ENCODE measurements at regions not wholly inside any gene's neighbourhood (a gene's known extent, or its start where the extent isn't known, plus 50 kb on each side); places are given as distances from the start of the nearest gene placed in this dataset.

DNA sequence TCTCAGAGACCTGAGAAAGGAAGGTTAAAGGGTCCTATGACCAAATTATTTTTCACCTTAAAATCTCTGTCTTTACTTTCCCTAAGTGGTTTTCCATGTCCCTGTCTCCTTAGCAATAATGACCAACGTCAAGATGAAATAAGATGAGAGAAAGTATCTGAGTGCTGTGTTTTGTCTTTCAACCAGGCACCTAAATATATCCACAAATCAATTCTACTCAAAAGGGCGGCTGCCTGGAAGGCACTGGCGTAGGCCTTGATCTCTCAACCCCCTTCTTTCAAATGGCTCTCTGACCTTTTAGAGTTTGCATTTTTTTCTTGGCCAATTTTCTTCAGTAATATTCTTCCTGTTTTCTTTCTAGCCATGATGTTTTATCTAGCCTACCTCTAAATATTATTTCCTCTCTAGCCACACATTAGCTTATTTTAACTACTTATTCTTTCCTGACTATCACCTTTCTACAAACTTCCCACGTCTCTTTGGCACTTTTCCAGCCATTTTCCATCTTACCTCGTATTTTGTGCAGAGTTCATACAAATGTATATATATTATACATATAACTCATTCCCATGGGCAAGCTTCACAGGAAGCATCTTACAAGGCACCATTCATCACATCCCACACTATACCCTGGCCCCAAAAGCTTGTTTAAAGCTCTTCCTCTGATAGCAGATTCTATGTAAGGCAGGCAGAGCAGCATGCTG, 204.5 kb downstream of the SNX18 start:
- Histone ChIP-seq H3K79me2 (ENCODE audit: control insufficient read depth, insufficient read depth, low read length) (no peaks in the 10 kb centered on the region), H3K36me3 (ENCODE audit: control insufficient read depth in 2 of 2, extremely low read depth in 1 of 2, insufficient read depth in 2 of 2, low read length in 2 of 2) (no peaks in the 10 kb centered on the region), H3K27me3 (ENCODE audit: control insufficient read depth, extremely low read depth, insufficient read depth, low read length) (no peaks in the 10 kb centered on the region), H3K4me2 (ENCODE audit: control insufficient read depth, extremely low read depth, insufficient read depth, low read depth, low read length) (no peak overlapping the region), H3K9ac (ENCODE audit: control insufficient read depth, extremely low read depth, insufficient read depth, low read length) (no peak overlapping the region), H3K27ac (ENCODE audit: control insufficient read depth, insufficient read depth, low read length) (no peak overlapping the region), H2AFZ (ENCODE audit: control insufficient read depth, low read length) (no peak overlapping the region), H3K9me3 (ENCODE audit: control insufficient read depth, low read depth, low read length) (no peaks in the 10 kb centered on the region), H3K9me1 (ENCODE audit: control insufficient read depth, extremely low read depth, insufficient read depth, low read length) (no peaks in the 10 kb centered on the region), H3K4me1 (ENCODE audit: control insufficient read depth, extremely low read depth, insufficient read depth, low read length) (peaks cover 4% of the 10 kb centered on the region), H3K4me3 (ENCODE audit: control insufficient read depth in 2 of 3, extremely low read depth in 1 of 3, insufficient read depth in 2 of 3, low read depth in 1 of 3, low read length in 3 of 3) (no peak overlapping the region), H4K20me1 (ENCODE audit: control insufficient read depth, extremely low read depth, insufficient read depth, low read length) (no peaks in the 10 kb centered on the region)
- no peak for DNase-seq (ENCODE audit: low read depth, low spot score)
- dilution Hi-C loops (cut with MboI; ENCODE audit: extremely low pct_ligation_motif_present, low sequenced_read_pairs) = no loop called here
- FAIRE-seq = no peak
- TF ChIP-seq, protein P1, sequence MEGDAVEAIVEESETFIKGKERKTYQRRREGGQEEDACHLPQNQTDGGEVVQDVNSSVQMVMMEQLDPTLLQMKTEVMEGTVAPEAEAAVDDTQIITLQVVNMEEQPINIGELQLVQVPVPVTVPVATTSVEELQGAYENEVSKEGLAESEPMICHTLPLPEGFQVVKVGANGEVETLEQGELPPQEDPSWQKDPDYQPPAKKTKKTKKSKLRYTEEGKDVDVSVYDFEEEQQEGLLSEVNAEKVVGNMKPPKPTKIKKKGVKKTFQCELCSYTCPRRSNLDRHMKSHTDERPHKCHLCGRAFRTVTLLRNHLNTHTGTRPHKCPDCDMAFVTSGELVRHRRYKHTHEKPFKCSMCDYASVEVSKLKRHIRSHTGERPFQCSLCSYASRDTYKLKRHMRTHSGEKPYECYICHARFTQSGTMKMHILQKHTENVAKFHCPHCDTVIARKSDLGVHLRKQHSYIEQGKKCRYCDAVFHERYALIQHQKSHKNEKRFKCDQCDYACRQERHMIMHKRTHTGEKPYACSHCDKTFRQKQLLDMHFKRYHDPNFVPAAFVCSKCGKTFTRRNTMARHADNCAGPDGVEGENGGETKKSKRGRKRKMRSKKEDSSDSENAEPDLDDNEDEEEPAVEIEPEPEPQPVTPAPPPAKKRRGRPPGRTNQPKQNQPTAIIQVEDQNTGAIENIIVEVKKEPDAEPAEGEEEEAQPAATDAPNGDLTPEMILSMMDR (optimal IDR thresholded peaks at IDR 0.05 in 1 of 3, IDR thresholded peaks at IDR 0.05 in 1 of 3, conservative IDR thresholded peaks at IDR 0.05 in 1 of 3; ENCODE audit: extremely low read depth in 1 of 3, insufficient read depth in 2 of 3, low read length in 3 of 3) = no peak
- TF ChIP-seq EZH2 (IDR thresholded peaks at IDR 0.05; ENCODE audit: low read length) = no peak

DNA sequence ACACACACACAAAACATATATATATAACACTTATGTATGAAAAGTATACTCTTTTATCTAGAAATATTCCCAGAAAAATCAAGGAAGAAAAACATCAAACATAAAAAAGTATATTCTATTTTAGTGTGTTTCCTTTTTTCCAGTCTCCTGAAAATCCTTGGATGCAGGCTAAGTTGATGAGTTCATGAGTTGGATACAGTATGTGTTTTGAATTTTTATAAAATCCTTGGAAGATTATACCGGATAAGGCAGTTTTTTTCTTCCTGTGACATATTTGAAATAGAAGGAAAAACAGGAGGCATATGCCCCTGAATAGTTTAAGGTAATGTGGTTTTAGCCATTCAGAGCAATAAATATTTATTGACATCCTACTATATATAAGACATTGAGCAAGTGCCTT, 203.6 kb downstream of the SNX18 start:
- Histone ChIP-seq H3K9me3 (ENCODE audit: control insufficient read depth, low read depth, low read length) (no peaks in the 10 kb centered on the region), H3K4me2 (ENCODE audit: control insufficient read depth, extremely low read depth, insufficient read depth, low read depth, low read length) (no peak overlapping the region), H3K27me3 (ENCODE audit: control insufficient read depth, extremely low read depth, insufficient read depth, low read length) (no peaks in the 10 kb centered on the region), H3K4me3 (ENCODE audit: control insufficient read depth in 2 of 3, extremely low read depth in 1 of 3, insufficient read depth in 2 of 3, low read depth in 1 of 3, low read length in 3 of 3) (no peak overlapping the region), H3K4me1 (ENCODE audit: control insufficient read depth, extremely low read depth, insufficient read depth, low read length) (peaks cover 4% of the 10 kb centered on the region), H3K79me2 (ENCODE audit: control insufficient read depth, insufficient read depth, low read length) (no peaks in the 10 kb centered on the region), H2AFZ (ENCODE audit: control insufficient read depth, low read length) (no peak overlapping the region), H3K9me1 (ENCODE audit: control insufficient read depth, extremely low read depth, insufficient read depth, low read length) (no peaks in the 10 kb centered on the region), H3K27ac (ENCODE audit: control insufficient read depth, insufficient read depth, low read length) (no peak overlapping the region), H3K36me3 (ENCODE audit: control insufficient read depth in 2 of 2, extremely low read depth in 1 of 2, insufficient read depth in 2 of 2, low read length in 2 of 2) (no peaks in the 10 kb centered on the region), H4K20me1 (ENCODE audit: control insufficient read depth, extremely low read depth, insufficient read depth, low read length) (no peaks in the 10 kb centered on the region), H3K9ac (ENCODE audit: control insufficient read depth, extremely low read depth, insufficient read depth, low read length) (no peak overlapping the region)
- dilution Hi-C loops (cut with MboI; ENCODE audit: extremely low pct_ligation_motif_present, low sequenced_read_pairs) = no loop called here
- TF ChIP-seq, protein P1 (optimal IDR thresholded peaks at IDR 0.05 in 1 of 3, IDR thresholded peaks at IDR 0.05 in 1 of 3, conservative IDR thresholded peaks at IDR 0.05 in 1 of 3; ENCODE audit: extremely low read depth in 1 of 3, insufficient read depth in 2 of 3, low read length in 3 of 3) = no peak
- no peak for TF ChIP-seq EZH2 (IDR thresholded peaks at IDR 0.05; ENCODE audit: low read length)
- FAIRE-seq (no peak), DNase-seq (ENCODE audit: low read depth, low spot score) (no peak)

All from keratinocyte (primary cell).